HCT116 (cell line): ENCODE measurements at regions not wholly inside any gene's neighbourhood (a gene's known extent, or its start where the extent isn't known, plus 50 kb on each side); places are given as distances from the start of the nearest gene placed in this dataset.

Source experiments
- EZH2 ChIP-seq: fragments of 200-600 bp; sonication (generic); IDR thresholded peaks from 2 replicates; pipeline ENCODE4 v1.6.1; 2017; ENCODE audit warnings: antibody characterized with exemption, mixed run types
- EZH2phosphoT487 ChIP-seq: fragments of 200-600 bp; IDR thresholded peaks from 2 replicates; pipeline ENCODE4 v1.6.1; 2018; ENCODE audit warnings: antibody characterized with exemption, borderline replicate concordance
- FOSL1 ChIP-seq: IDR thresholded peaks from 2 replicates; pipeline ENCODE4 v1.6.1; 2012; ENCODE audit warnings: low read depth
- JUND ChIP-seq: IDR thresholded peaks from 2 replicates; pipeline ENCODE4 v1.6.1; 2012
- POLR2A ChIP-seq: IDR thresholded peaks from 2 replicates; pipeline ENCODE4 v1.7.0; 2011; ENCODE audit warnings: borderline replicate concordance; ENCODE audit not compliant: insufficient read depth, insufficient read length; ENCODE audit errors: extremely low read depth
- TF ChIP-seq, protein P1 (sequence below), 3 experiments: fragments of 200-600 bp in 1 of 3; sonication (generic) in 1 of 3; IDR thresholded peaks in 2 of 3; conservative IDR thresholded peaks in 1 of 3; 2 replicates each; pipeline ENCODE4 v1.5.1; 2012 to 2017; ENCODE audit warnings: low read depth in 2 of 3, low read length in 2 of 3, antibody characterized with exemption in 1 of 3, borderline replicate concordance in 1 of 3, control low read depth in 1 of 3, mild to moderate bottlenecking in 1 of 3, mixed read lengths in 1 of 3, mixed run types in 1 of 3, moderate library complexity in 1 of 3; ENCODE audit not compliant: insufficient read depth in 1 of 3

GRCh38 chr6:140209775-140210174 lies 835.3 kb upstream of the CITED2 start:
- TF ChIP-seq EZH2phosphoT487 (no peak), EZH2 (no peak), FOSL1 (no peak), JUND (no peak), POLR2A (no peak)
- TF ChIP-seq, protein P1, sequence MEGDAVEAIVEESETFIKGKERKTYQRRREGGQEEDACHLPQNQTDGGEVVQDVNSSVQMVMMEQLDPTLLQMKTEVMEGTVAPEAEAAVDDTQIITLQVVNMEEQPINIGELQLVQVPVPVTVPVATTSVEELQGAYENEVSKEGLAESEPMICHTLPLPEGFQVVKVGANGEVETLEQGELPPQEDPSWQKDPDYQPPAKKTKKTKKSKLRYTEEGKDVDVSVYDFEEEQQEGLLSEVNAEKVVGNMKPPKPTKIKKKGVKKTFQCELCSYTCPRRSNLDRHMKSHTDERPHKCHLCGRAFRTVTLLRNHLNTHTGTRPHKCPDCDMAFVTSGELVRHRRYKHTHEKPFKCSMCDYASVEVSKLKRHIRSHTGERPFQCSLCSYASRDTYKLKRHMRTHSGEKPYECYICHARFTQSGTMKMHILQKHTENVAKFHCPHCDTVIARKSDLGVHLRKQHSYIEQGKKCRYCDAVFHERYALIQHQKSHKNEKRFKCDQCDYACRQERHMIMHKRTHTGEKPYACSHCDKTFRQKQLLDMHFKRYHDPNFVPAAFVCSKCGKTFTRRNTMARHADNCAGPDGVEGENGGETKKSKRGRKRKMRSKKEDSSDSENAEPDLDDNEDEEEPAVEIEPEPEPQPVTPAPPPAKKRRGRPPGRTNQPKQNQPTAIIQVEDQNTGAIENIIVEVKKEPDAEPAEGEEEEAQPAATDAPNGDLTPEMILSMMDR (IDR thresholded peaks at IDR 0.05 in 2 of 3, conservative IDR thresholded peaks at IDR 0.05 in 1 of 3; ENCODE audit: borderline replicate concordance in 1 of 3, insufficient read depth in 1 of 3, low read depth in 2 of 3, low read length in 2 of 3), result no peak
